NCI-H345 treated with DMSO at 0.1 percent for 48 hours (cell line): ENCODE measurements at regions not wholly inside any gene's neighbourhood (a gene's known extent, or its start where the extent isn't known, plus 50 kb on each side); places are given as distances from the start of the nearest gene placed in this dataset.

Experiments
- DNase-seq: peaks from one replicate; lab custom pipeline; 2025; ENCODE audit not compliant: unreplicated experiment; lab: John Stamatoyannopoulos, UW

DNA sequence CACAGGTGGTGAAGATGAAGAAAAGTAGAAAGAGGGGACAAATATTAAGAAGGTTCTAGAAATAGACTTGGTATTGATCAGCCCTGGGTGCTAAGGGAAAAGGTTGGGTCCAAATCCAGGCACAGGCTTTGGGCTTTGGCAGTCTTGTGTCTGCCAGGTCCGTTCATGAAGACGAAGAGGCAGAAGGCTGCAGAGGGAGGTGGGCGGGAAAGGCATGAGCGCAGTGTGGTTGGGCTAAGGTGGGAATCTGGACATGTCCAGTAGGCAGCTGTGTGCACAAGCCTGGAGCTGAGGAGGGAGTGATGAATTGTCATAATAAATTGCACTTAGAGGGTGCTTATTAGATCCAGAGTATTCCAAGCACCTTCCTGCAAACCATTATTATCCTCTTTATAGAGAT, 105.7 kb upstream of the TEX51 start:
- no peak for DNase-seq

DNA sequence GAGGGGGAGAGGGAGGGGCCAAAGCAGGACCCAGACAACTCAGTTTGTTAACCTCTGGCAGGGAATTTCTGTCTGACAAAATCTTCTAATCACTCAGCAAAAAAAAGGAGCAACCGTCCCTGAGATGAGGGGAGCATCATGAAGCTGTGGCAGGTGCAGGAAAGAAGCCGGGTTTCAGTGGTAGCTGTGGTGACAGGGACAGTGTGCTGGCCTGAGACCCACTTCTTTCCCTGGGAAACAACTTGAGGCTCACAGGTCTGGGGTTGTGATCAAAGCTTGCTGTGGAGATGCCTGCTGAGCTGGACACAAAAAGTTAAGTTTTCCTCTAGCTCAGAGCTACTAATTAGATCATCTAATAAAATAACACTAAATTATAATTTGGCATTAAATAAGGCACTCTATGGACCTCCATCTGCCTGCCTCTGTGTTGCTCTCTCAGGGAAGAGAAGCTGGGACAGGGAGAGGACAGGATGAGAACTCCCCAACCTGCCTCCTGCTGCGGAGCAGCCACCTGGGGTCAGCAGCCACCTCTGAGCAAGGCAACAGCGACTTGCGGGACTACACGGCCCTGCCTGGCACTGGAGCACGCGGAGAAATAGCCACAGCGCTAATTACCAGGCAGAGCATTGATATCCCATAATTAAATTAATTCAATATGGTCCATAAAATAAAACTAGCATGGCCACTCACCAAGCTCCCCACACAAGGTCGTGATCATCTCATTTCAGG, 104.6 kb upstream of the TEX51 start:
- no peak for DNase-seq

DNA sequence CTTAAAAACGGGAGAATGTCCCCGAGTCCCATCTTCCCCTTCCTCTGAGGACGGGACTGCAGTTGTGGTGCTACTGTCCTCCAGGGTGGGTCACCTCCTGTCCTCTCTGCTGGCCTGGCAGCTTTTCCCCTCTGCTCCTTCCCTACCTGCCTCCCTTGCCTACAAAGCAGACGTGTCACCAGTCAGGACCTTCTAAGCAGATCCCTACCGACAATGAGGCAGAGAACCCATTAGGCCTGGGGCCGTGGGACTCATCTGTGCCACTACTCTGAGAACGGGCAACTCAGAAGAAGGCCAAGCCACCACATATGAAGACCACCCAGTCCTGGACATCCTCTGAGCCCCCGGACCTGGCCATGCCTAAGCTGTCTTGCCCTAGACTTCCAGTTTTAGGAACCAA, 103.0 kb upstream of the TEX51 start:
- DNase-seq: no peak

DNA sequence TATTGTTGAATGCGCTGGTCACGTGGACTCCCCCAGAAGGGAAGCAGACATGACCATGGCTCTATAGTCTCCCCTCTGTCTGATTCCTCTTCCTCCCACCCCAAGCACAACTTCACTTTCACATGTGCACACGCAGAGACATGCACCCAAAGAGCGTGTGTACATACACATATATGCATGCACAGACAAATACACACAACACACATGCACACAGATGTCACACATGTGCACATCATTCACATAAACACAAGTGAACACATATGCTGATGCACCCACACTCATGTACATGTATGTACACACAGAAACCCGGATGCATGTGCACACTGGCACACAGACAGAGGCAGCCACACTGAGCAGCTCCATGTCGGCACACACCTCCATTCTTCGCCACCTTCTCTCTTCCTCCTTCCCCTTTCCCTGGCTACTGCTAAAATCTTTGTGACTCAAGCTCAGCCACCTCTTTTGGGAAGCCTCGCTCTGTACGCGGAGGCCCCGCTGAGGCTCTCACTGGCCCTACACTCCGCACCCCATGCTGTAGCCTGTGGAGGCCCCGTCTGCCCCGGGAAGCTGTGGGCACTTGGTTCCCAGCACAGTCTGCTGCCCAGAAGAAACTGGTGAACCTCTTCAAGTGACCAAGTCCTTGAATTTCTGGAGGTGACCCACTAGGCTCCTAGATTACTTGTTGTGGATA, 101.6 kb upstream of the TEX51 start:
- no peak for DNase-seq

DNA sequence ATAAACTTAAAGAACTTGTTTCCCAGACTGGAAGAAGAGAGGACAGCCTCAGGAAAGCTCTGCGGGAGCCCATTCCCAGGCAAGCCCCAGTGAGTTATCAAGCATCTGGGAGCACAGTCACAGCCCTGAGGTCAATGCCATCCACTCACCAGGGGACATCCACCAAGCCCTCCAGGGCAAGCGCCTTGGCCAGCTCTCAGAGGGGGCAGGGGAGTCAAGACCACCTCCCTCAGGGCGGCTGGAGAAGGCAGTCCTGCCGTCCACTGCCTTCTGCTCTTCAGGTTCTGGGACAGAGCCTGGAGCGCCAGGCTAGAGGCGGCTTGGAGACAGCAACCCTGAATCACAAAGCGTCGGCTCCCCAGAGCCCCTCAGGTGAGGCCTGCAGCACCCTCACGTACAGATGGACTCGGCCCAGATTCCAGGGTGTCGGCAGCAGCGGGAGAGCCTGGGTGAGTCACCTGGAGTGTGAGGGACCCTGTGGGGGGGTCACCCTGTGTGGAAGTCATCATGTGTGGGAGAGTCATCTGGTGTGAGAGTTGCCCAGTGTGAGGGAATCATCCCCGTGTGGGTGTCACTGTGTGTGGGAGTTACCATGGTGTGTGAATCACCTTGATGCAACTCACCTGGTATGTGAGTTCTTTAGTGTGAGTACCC, 100.9 kb upstream of the TEX51 start:
- DNase-seq: no peak

DNA sequence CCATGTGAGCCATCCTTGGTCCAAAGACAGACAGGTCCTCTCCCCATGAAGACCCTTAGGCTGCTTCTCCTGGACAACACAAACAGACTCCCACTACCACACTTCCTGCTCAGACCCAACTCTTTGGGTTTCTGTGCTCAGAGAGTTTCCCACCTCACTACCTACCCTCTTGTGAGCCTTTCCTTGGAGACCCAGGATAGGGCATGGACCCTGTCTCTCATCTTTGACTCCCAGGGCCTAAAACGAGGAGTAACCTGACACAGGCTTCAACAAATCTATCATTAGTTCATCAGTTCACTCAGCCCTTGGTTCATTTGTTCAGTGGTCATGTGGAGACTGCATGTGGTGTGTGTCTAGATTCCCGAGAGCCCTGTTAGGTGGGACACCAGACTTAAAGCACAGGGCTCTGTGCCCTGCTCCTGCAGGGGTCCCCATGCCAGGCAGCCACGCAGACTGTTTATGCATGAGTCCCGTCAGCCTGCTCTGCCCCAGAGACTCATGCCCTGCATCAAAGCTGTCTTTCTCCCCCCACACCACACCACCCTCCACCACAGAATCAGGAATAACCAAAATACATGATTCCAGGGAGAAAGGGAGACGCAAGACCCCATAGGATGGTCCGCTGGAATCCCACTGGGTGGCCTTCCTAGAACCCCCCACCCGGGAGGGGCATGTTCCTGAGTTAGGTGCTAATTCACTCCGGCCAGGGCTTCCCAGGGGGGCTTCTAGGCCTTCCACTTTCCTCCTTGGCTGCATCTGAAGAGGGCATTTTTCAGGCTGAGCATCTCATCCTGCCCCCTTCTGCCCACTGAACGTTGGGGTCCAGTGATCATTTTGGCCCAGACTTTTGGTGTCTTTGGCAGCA, 100.2 kb upstream of the TEX51 start:
- no peak for DNase-seq

DNA sequence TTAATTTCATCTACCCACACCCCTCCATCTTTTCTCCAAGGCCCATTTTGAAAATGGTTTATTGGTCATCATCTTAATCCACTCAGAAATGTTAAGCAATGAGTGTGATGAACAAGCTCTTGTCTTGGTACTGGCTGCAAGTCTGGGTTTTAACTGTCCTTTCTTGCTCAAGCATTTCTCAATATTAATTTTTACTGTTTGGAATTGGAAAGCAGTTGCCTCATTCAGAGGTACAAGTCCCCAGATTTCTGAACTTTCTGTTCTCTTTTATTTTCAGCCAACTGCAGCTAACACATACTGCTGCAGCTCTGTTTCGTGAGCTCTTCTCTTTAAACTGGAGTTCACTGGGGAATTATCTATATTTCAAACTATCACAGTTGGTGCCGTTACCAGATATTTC, 99.4 kb upstream of the TEX51 start:
- DNase-seq: no peak

DNA sequence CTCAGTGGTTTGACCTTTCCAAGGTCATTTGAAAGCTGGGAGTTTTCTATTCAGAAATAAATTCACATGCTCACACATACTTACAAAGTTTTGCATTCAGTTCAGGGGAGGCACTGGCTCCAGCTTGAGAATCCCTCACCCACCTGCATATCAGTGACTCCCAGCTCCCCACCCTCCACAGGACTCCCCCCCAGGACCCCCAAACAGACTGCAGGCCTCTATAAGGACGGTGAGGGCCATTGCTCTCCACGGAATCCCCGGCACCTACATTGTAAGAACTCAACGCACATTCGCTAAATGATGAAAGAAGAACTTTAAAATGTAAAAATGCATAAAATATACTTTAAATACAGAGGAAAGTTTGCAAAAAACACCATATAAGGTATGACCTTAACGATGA, 97.2 kb upstream of the TEX51 start:
- DNase-seq: no peak

DNA sequence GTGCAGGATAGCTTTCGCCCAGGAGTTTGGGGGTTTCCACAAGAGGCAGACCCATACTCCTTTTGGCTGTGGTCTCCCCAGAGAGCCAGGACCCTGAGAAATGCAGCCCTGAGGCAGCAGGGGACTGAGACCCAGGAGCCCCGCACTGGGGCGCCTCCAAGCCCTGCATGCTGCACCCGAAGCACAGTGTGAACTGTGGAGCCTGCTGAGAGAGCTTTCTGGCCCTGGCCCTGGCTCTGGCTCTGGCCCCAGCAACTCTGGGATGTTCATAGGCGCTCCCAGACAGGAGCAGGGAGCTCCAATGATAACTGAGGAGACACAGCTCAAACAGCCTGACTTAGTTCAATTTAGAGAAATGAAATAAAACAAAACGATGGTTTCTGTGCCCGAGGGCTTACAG, 96.4 kb upstream of the TEX51 start:
- DNase-seq: no peak

DNA sequence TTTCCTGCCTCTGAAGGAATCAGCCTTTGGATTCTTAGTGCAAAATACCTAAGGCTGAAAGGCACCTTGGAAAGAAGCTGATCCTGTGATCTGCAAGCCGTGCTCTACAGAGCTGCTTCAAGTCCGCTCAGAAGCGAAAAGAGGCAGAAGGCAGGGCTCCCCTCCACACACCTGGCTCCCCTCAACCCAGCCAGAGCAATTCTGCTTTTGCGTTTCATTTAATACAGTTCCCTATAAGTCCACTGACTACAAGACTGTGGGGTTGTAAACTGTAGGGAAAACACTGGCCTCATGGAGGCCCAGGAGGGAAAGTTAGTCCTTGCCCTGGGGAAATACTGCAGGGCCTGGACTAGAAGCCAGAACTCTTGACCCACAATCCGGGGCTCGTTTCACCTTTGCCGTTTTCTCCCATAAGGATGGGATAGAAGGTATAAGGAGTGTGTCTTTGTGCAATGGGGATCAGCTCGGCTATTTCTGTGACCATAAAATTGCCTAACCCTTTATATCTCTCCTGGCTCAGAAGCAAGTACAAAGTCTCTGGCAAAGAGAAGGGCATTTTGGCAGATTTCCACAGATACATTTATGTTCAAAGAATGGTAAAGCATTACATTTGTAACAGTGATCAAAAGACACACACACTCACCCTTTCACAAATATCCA, 95.8 kb upstream of the TEX51 start:
- no peak for DNase-seq

DNA sequence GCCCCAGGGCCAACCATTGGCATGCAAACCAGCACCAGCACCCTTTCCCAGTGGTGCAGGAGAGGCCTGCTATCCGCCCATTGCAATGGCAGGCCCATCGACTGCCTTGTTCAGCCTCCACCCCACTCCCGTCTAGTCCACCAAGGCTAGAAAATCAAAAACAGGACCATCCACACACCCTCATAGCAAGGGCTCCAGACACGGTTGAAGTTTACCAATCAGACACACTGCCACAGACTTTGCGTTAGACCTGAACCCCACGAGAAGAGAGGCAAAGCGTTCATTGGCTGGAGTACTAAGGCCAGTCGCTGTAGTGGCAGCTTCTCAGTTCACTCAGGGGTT, 95.3 kb upstream of the TEX51 start:
- no peak for DNase-seq

DNA sequence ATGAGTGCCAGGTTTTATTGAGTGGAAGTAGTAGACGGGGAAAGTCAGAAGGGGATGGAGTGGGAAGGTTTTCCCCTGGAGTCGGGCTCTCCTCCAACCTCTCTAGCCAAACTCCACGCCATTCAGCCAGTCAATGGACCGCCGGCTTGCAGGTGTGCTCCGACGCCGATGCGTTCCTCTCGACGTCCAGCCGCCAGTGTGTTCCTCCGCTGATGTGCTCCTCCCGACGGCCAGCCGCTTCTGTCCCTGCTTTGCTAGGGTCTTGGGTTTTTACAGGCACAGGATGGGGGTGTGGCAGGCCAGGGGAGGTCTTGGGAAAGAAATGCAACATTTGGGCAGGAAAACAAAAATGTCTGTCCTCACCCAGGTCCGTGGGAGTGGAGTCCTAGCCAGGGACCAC, 94.3 kb upstream of the TEX51 start:
- no peak for DNase-seq

DNA sequence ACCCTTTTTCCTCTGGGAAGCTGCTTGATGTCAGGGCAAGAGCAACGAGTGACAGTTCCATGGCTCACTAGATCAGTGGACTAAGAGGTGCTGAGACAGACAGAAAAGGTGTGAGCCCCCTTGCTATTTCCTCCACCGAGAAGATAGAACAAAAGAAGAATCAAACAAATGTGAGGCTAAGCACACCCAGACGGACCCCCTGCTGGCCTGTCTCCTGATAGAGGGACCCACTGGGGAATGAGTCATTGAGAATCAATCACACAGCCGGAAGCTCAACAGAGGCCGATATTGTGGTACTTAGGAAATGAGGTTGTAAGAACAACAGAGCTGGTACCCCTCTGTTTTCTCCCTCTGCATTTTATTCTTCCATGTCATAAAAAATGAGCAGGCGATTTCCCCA, 89.8 kb upstream of the TEX51 start:
- no peak for DNase-seq

DNA sequence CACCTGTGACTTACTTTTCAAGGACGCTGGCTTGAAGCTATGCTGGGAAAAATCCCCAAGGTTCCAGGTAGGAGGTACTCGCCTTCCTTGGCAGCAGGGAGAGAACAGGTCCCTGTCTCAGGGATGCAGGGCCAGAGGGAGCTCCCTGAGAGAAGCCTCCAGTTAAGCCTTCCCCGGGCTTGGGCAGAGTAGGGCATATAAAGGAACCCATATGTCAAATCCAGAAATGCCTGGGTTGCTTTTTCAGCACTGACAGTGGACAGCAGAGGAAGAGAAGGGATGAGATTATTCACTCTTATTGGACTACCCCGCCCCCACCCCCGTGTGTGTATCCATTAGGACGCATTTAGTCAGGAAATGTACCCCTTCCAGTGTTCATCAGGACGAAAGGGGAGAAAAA, 89.3 kb upstream of the TEX51 start:
- DNase-seq: no peak

DNA sequence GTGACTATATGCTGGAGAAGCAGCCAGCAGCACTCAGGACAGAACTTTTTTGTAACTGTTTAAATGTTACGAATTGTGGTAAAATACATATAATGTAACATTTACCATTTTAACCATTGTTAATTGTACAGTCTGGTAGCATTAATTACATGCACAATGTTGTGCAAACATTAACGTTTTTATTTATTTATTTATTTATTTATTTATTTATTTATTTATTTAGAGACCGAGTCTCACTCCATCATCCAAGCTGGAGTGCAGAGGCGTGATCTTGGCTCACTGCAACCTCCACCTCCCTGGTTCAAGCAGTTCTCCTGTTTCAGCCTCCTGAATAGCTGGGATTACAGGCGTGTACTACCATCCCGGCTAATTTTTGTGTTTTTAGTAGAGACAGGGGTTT, 88.7 kb upstream of the TEX51 start:
- no peak for DNase-seq

DNA sequence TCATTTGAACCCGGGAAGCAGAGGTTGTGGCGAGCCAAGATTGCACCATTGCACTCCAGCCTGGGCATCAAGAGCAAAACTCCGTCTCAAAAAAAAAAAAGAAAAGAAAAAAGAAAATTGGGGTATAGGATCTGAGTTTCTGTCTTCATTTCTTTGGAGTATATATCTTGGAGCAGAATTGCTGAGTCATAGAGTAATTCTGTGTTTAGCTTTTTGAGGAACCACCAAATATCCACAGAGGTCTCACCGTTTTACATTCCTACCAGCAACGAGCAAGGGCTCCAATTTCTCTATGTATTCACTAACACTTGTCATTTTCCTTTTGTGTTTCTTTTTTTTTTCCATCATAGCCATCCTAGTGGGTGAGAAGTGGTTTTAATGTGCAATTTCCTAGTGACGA, 87.6 kb upstream of the TEX51 start:
- DNase-seq: no peak

DNA sequence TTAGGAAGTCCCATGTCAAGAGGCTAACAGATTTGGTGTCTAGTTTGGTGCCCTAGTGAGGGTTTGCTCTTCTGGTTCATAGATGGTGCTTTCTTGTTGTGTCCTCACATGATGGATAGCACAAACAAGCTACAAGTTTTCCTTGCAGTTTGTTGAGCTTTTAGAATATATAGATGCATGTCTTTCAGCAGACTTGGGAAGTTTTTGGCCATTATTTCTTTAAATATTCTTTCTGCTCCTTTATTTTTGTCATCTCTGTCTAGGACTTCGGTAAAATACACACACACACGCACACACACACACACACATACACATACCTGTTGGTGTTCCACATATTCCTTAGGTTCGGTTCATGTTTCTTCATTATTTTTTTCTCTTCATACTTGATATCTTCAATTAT, 81.5 kb upstream of the TEX51 start:
- no peak for DNase-seq

DNA sequence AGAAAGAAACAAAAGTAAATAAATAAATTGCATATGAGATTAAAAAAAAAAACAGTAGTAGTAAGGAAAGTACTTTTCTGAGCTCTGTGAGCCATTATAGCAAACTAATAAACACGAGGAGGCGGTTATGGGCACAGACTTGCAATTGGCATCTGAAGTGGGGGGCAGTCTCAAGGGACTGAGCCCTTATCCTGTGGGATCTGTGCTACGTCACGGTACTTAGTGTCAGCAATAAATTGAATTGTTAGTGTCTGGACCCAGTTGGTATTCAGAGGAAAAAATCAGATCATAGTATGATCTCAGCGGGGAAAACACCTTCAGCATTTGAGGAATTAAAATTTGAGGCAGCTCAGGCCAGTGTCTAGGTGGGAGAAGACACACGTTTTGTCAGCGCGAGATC, 76.6 kb upstream of the TEX51 start:
- DNase-seq: no peak

DNA sequence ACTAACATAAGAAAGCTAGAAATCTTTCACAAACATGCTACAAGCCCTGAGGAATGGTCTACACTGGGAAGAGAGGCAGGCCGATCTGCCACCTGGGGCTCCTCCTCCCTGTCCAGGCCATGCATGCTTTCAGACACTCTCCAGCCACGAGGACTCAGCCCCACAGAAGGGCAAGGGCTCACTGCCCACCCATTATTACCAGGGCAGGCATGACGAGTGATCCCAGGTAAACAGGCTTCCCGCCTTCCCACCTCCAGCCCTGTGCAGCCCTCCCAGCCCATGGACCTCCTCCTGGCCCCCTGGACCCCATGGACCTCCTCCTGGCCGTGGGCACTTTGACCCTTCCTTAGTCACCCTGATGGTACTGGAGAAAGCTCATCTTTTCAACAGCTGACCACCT, 75.8 kb upstream of the TEX51 start:
- DNase-seq: no peak

DNA sequence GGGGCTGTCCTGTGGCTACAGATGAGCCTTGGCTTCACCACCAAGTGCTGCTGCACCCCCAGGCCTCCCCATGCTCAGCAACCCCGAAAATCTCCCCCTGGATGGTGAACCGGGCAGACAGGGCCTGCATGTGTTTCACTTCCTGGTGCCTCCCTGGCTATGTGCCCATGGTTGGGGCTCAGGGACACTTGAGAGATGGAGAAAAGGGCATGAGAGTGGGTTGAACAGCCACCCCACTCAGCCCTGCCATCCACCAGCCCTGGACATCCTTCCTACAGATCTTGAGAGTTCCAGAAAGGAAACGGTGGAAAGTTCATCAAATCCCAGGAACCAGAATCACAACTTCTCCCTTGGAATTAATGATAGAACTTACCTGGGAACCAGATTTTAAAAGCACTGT, 74.7 kb upstream of the TEX51 start:
- DNase-seq: no peak

DNA sequence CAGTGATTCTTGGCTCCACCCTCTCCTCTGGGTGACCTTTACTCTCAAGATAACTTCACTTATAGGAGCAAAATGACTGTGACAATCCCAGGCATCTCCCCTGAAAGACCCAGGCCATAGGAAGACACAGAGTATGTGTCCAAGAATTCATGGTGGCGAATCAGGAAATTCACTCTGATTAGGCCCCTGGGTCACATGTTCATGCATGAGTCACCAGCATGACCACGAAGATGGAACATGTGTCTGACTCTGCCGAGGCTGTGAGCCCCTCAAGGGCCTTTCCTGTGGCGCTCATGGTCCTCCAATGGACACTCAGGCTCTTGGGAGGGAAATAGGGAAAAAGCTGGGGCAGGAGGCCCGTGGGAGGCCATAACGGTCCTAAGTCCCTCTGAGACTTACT, 74.0 kb upstream of the TEX51 start:
- DNase-seq: no peak
